Left lung (tissue), 4 donors: ENCODE measurements at regions not wholly inside any gene's neighbourhood (a gene's known extent, or its start where the extent isn't known, plus 50 kb on each side); places are given as distances from the start of the nearest gene placed in this dataset.
A peak's percentile ranks its signal among the peaks of the same experiment; 100 is the strongest.

ENCODE experiments used
- ATAC-seq: fragments of 200-7000 bp; cut with Tn5 transposase; one replicate; pipeline ENCODE4 v1.9.1; 2020; ENCODE audit warnings: moderate library complexity
- DNase-seq, 4 donors: peaks; one replicate each; pipeline ENCODE4 v3.0.0-alpha.2; 2013 to 2020
- H3K27ac ChIP-seq, 2 donors: fragments of 200-600 bp; sonication (generic) in 1 of 2; one replicate each; pipeline versions ENCODE4 v1.5.0 to v1.8.0; 2020 to 2021
- H3K27me3 ChIP-seq, 2 donors: fragments of 200-600 bp; sonication (generic) in 1 of 2; one replicate each; pipeline versions ENCODE4 v1.5.0 to v1.8.0; 2020 to 2021
- H3K36me3 ChIP-seq, 2 donors: fragments of 200-600 bp; sonication (generic) in 1 of 2; one replicate each; pipeline versions ENCODE4 v1.5.0 to v1.8.0; 2020 to 2021
- H3K4me1 ChIP-seq, 2 donors: fragments of 200-600 bp; one replicate each; pipeline ENCODE4 v1.8.0; 2021
- H3K4me3 ChIP-seq, 2 donors: fragments of 200-600 bp; sonication (generic) in 1 of 2; one replicate each; pipeline versions ENCODE4 v1.5.0 to v1.8.0; 2020 to 2021; ENCODE audit warnings: mild to moderate bottlenecking in 1 of 2
- H3K9me3 ChIP-seq, 2 donors: fragments of 200-600 bp; sonication (generic) in 1 of 2; one replicate each; pipeline versions ENCODE4 v1.5.0 to v1.8.0; 2020 to 2021
- CTCF ChIP-seq, 2 donors: fragments of 200-600 bp; sonication (generic) in 1 of 2; IDR thresholded peaks; one replicate each; pipeline versions ENCODE4 v1.5.0 to v1.8.0; 2021; ENCODE audit warnings: antibody characterized with exemption in 2 of 2
- intact Hi-C, 2 donors: fragments of 100-400 bp; cut with DNase I; formaldehyde crosslinking; loops; one replicate each; pipeline versions ENCODE4 v1.11.2 to v1.14.2; 2022
- donor health status: DM: no; HTN: yes; CAD: no.
- donor health status: DM: no; HTN: no; CAD: no.

- intact Hi-C loops, result no loop called here
These were observed 215.6 kb upstream of the CDH5 start for GRCh38 chr16:66150698-66151482.

GRCh38 chr16:66147291-66147690 lies 219.2 kb upstream of the CDH5 start:
- Histone ChIP-seq H3K36me3 (no peaks in the 10 kb centered on the region), H3K4me3 (no peak overlapping the region), H3K9me3 (no peaks in the 10 kb centered on the region), H3K27ac (no peak overlapping the region), H3K27me3 (no peaks in the 10 kb centered on the region), H3K4me1 (peaks cover 5 to 11% of the 10 kb centered on the region in 2 donors)
- TF ChIP-seq CTCF (IDR thresholded peaks at IDR 0.05), result no peak
- DNase-seq, result no peak
- intact Hi-C loops, result no loop called here
- no peak for ATAC-seq

More at GRCh38 chr16:66150698-66151482, 215.6 kb upstream of the CDH5 start:
- Histone ChIP-seq H3K27me3 (no peaks in the 10 kb centered on the region), H3K4me1 (peaks cover 7 to 11% of the 10 kb centered on the region in 2 donors), H3K36me3 (no peaks in the 10 kb centered on the region), H3K4me3 (no peak overlapping the region), H3K9me3 (no peaks in the 10 kb centered on the region), H3K27ac (peak overlapping the region in 1 of 2 donors; percentile 47)
- DNase-seq (no peak), ATAC-seq (peak; percentile 65)
- no peak for TF ChIP-seq CTCF (IDR thresholded peaks at IDR 0.05)

GRCh38 chr16:66146798-66147197 lies 219.7 kb upstream of the CDH5 start:
- DNase-seq (no peak), ATAC-seq (no peak)
- no peak overlapping the region for H3K27ac ChIP-seq
- TF ChIP-seq CTCF (IDR thresholded peaks at IDR 0.05), result no peak
- H3K4me3 ChIP-seq, result no peak overlapping the region
- H3K4me1 ChIP-seq, result peaks cover 3 to 11% of the 10 kb centered on the region in 2 donors
- no peaks in the 10 kb centered on the region for H3K36me3 ChIP-seq
- no peaks in the 10 kb centered on the region for H3K27me3 ChIP-seq
- intact Hi-C loops, result no loop called here
- H3K9me3 ChIP-seq, result no peaks in the 10 kb centered on the region

- no peaks in the 10 kb centered on the region for H3K4me1 ChIP-seq
- H3K9me3 ChIP-seq, result no peaks in the 10 kb centered on the region
- DNase-seq, result no peak
- no peak overlapping the region for H3K27ac ChIP-seq
- no peak for TF ChIP-seq CTCF (IDR thresholded peaks at IDR 0.05)
- H3K4me3 ChIP-seq, result no peak overlapping the region
- intact Hi-C loops, result no loop called here
- no peak for ATAC-seq
- no peaks in the 10 kb centered on the region for H3K27me3 ChIP-seq
- no peaks in the 10 kb centered on the region for H3K36me3 ChIP-seq
These were observed 221.8 kb upstream of the CDH5 start for GRCh38 chr16:66144641-66145040.

GRCh38 chr16:66143415-66143814 lies 223.1 kb upstream of the CDH5 start:
- H3K4me3 ChIP-seq, result no peak overlapping the region
- no peaks in the 10 kb centered on the region for H3K4me1 ChIP-seq
- ATAC-seq (no peak), DNase-seq (no peak)
- H3K27me3 ChIP-seq, result peaks cover 0 to 3% of the 10 kb centered on the region in 2 donors
- H3K27ac ChIP-seq, result no peak overlapping the region
- no peak for TF ChIP-seq CTCF (IDR thresholded peaks at IDR 0.05)
- no peaks in the 10 kb centered on the region for H3K9me3 ChIP-seq
- intact Hi-C loops, result no loop called here
- no peaks in the 10 kb centered on the region for H3K36me3 ChIP-seq
